ENCODE measurements at regions not wholly inside any gene's neighbourhood (a gene's known extent, or its start where the extent isn't known, plus 50 kb on each side); places are given as distances from the start of the nearest gene placed in this dataset.

GRCh38 chr1:218521414-218522169, 176.5 kb downstream of the TGFB2 start:
- ChIA-PET CTCF (ENCODE audit: low intra/inter-chr PET ratio) (interaction anchor here (0.9 to 2.5 kb wide), 3 partner anchors 187 to 223 kb away, joined by 3 to 11 read pairs (median 4); no protein-coding TSS in a partner anchor), POLR2A (no interaction called here)
- Histone ChIP-seq H3K27ac (ENCODE audit: extremely low read depth, low read depth, low read length) (no peak overlapping the region), H3K4me1 (replicated peaks in 1 of 2; ENCODE audit: control insufficient read depth in 2 of 2, insufficient read depth in 2 of 2, low read length in 2 of 2) (no peaks in the 10 kb centered on the region), H3K4me3 (no peak overlapping the region), H4K20me1 (replicated peaks; ENCODE audit: control insufficient read depth, insufficient read depth, low read length) (no peaks in the 10 kb centered on the region), H3K79me2 (ENCODE audit: control insufficient read depth, insufficient read depth, low read length) (no peaks in the 10 kb centered on the region), H3K9me3 (replicated peaks; ENCODE audit: control insufficient read depth, insufficient read depth, low read depth, low read length) (no peaks in the 10 kb centered on the region), H3K27me3 (ENCODE audit: control insufficient read depth in 2 of 2, insufficient read depth in 2 of 2, low read length in 2 of 2) (peaks cover 0 to 3% of the 10 kb centered on the region in 2 experiments; a peak in 1 of 5 replicates), H3K36me3 (ENCODE audit: control insufficient read depth, insufficient read depth, low read length) (no peaks in the 10 kb centered on the region), H3K9me1 (ENCODE audit: control insufficient read depth, insufficient read depth, low read length) (no peaks in the 10 kb centered on the region), H2AFZ (ENCODE audit: low read depth, low read length) (no peak overlapping the region), H3K4me2 (ENCODE audit: insufficient read depth, low read length) (no peak overlapping the region), H3K9ac (ENCODE audit: insufficient read depth in 1 of 2, low read depth in 2 of 2, low read length in 2 of 2) (no peak overlapping the region)
- peak; percentile 90 for FAIRE-seq
- intact Hi-C loops (cut with micrococcal nuclease), result loop anchor here (1.0 to 2.0 kb wide), 4 partner anchors 160 to 262 kb away; no protein-coding TSS in a partner anchor
- ATAC-seq, result peak; percentile 91
- in situ Hi-C loops (cut with MboI), result no loop called here
- WGBS (ENCODE audit: insufficient coverage, low coverage, missing lambda C conversion rate), result 24% methylated on average over 7 of the region's 7 CpGs
- peak; percentile 57 to 73 (median 67) for DNase-seq (ENCODE audit: extremely low read depth in 1 of 4, low spot score in 3 of 4)
- no TSS peak for BruUV-seq (replicated peaks)
- TF ChIP-seq SUPT5H (IDR thresholded peaks at IDR 0.05), result no peak
- TF ChIP-seq ZBTB40 (IDR thresholded peaks at IDR 0.05), result no peak
- TF ChIP-seq ZBTB40 (CRISPR knock-in tag; IDR thresholded peaks at IDR 0.05), result no peak
- peak; percentile 47; the same call in 1 of the 2 replicates for TF ChIP-seq SMC3 (conservative IDR thresholded peaks at IDR 0.05; ENCODE audit: insufficient read depth, low read depth, low read length)
- no peak for TF ChIP-seq RAD51 (IDR thresholded peaks at IDR 0.05; ENCODE audit: borderline replicate concordance, low read depth)
- no peak for TF ChIP-seq NR3C1 (CRISPR knock-in tag; IDR thresholded peaks at IDR 0.05)
- no peak for TF ChIP-seq HEY1 (CRISPR knock-in tag; IDR thresholded peaks at IDR 0.05; ENCODE audit: borderline replicate concordance)
- TF ChIP-seq NFIC (IDR thresholded peaks at IDR 0.05), result 0 out of 2 replicates have a peak, but pooled peaks have one; percentile 6
- TF ChIP-seq BRD9 (IDR thresholded peaks at IDR 0.05; ENCODE audit: low read depth, partially characterized antibody), result no peak
- TF ChIP-seq POLR3G (IDR thresholded peaks at IDR 0.05; ENCODE audit: extremely low read depth, insufficient read length, insufficient replicate concordance), result no peak
- peak; percentile 65 to 83 (median 72) for TF ChIP-seq CTCF (IDR thresholded peaks at IDR 0.05 in 2 of 3, conservative IDR thresholded peaks at IDR 0.05 in 1 of 3; ENCODE audit: insufficient read depth in 2 of 3, low read depth in 1 of 3, low read length in 3 of 3)
- TF ChIP-seq BDP1 (IDR thresholded peaks at IDR 0.05; ENCODE audit: insufficient read depth, insufficient read length), result no peak
